ENCODE measurements at regions not wholly inside any gene's neighbourhood (a gene's known extent, or its start where the extent isn't known, plus 50 kb on each side); places are given as distances from the start of the nearest gene placed in this dataset.
"Not testable (repeated sequence)": the region's sequence is repeated elsewhere in the genome, so short reads cannot be mapped to it uniquely, and the experiment has no call there.

DNA sequence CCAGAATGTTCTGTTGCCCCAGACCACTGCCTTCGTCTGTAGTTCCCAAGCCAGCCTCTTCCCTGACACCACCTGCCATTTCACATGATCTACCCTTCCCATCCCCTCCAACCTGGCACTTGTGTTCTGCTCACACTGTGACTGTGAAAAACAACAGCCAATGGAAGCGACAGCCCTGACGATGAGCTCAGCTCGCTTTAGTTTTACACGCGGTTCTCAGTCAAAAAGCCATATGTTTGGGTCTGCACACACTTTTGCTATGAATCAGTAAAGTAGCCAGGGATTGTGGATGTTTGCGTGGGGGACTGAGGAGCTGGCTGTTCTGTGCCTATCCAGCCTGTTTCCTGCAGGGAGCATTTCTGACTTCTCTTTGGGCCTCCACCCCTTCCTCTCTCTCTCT lies 282.7 kb downstream of the WDR11 start:
- no peak for DNase-seq (ENCODE audit: low read depth)
- TF ChIP-seq, protein P1, sequence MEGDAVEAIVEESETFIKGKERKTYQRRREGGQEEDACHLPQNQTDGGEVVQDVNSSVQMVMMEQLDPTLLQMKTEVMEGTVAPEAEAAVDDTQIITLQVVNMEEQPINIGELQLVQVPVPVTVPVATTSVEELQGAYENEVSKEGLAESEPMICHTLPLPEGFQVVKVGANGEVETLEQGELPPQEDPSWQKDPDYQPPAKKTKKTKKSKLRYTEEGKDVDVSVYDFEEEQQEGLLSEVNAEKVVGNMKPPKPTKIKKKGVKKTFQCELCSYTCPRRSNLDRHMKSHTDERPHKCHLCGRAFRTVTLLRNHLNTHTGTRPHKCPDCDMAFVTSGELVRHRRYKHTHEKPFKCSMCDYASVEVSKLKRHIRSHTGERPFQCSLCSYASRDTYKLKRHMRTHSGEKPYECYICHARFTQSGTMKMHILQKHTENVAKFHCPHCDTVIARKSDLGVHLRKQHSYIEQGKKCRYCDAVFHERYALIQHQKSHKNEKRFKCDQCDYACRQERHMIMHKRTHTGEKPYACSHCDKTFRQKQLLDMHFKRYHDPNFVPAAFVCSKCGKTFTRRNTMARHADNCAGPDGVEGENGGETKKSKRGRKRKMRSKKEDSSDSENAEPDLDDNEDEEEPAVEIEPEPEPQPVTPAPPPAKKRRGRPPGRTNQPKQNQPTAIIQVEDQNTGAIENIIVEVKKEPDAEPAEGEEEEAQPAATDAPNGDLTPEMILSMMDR (IDR thresholded peaks at IDR 0.05; ENCODE audit: control insufficient read depth, insufficient read depth, low read depth, low read length, missing control alignments) = no peak
- no peak overlapping the region for H3K4me3 ChIP-seq (ENCODE audit: control insufficient read depth, low read depth, low read length)

DNA sequence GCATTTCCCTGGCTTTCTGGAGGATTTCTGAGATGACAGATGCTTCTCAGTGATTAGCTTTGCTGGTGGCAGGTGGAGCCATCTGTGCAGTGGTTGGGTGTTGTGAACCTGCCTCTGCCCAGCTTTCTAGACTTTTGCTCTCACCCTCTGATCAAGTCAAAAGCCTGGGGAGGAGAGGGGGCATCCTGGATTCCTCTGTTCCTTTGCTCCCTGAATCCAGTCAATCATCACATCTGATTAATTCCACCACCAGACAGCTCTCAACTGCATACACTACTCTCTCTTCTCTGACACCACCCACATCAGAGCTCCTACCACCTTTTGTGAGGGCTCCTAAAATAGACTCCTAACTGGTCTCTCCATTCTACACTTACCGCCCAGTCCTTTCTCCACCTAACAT lies 283.5 kb downstream of the WDR11 start:
- TF ChIP-seq, protein P1 (IDR thresholded peaks at IDR 0.05; ENCODE audit: control insufficient read depth, insufficient read depth, low read depth, low read length, missing control alignments) = no peak
- no peak overlapping the region for H3K4me3 ChIP-seq (ENCODE audit: control insufficient read depth, low read depth, low read length)
- DNase-seq (ENCODE audit: low read depth) = no peak

DNA sequence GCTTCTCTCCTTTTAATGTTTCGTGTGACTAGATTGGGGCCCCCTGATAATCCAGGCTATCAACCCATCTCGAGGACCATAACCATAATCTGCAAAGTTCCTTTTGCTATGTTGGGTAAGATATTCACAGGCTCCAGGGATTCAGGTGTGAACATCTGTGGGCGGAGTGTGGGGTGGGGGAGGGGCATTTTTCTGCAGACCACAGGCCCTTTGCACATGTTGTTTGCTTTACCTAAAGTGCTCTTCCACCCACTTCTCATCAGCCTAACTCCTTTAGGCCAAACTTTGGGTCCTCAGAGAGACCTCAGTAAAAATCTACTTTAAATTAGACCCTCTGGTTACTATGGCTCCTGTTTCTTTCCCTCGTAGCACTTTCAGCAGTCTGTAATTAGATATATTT lies 284.4 kb downstream of the WDR11 start:
- TF ChIP-seq, protein P1 (IDR thresholded peaks at IDR 0.05; ENCODE audit: control insufficient read depth, insufficient read depth, low read depth, low read length, missing control alignments) = no peak
- DNase-seq (ENCODE audit: low read depth) = no peak
- no peak overlapping the region for H3K4me3 ChIP-seq (ENCODE audit: control insufficient read depth, low read depth, low read length)

DNA sequence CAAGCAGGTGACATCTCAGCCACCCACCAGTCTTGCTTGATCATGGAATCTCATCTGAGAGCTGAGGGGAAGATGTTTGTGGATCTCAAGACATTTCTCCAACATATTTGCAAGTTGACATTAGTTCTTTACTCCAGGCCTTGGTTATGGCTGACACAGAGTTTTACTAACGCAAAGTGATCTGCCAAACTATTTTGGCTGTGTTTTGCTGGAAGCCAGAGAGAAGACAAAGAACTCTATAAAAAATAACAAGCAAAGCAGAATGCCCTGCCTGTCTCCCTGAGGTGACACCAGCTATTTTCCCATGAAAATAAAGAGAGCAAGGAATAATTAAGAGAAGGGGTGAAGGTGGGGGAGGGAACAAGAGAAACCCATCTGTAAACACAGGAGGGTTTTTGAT lies 286.4 kb downstream of the WDR11 start:
- DNase-seq (ENCODE audit: low read depth) = no peak
- no peak overlapping the region for H3K4me3 ChIP-seq (ENCODE audit: control insufficient read depth, low read depth, low read length)
- TF ChIP-seq, protein P1 (IDR thresholded peaks at IDR 0.05; ENCODE audit: control insufficient read depth, insufficient read depth, low read depth, low read length, missing control alignments) = no peak

DNA sequence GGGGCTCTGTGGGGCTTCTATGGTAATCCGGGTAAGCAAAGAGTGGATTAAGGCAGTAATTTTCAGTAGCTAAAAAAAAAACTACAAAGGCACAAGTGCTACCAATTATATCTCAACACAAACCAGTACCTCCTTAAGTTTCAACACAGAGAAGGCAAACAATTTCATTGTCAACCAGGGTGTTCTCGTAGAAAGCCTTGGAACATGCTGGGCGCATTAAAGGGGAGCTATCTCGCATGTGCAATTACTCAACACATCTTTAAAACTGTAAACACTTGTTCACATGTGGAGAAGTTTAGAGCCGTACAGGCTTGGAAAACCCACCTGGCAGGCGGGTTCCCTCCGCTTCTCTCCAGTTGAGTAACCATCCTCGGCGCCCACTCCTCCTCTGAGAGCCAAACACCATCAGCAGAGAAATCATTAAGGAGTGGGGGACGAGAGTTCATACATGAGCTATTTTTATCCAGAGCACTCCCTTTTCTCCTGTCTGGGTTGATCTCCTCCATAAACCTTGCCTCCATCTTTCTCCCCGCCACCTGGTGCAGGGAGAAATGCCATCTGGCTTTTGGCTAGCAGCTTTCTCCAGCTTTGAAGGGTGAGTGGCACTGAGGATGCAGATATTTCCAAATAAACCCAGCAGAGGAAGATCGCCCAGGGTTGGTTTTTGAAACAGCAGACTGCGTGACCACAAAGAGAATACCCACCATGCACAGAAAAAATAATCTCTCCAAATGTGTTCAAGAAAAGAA lies 287.1 kb downstream of the WDR11 start:
- TF ChIP-seq, protein P1 (IDR thresholded peaks at IDR 0.05; ENCODE audit: control insufficient read depth, insufficient read depth, low read depth, low read length, missing control alignments) = no peak
- no peak overlapping the region for H3K4me3 ChIP-seq (ENCODE audit: control insufficient read depth, low read depth, low read length)
- no peak for DNase-seq (ENCODE audit: low read depth)

DNA sequence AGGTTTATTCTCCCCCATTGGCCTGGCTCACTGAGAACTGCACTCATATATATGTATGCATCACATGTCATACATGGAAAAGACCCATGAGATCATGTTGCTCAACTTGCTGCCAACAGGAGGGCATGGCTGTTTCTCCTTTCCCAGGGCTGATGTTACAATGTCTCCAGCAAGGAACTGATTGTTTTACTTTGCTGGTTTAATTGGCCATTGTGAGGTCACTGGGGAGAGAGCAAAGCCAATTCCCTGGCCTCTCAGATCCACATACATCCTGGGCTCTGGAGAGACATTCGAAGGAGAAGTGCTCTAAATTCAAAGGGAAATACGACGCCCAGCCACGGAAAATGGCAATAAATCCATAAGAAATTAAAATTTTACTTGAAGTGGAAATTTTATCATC lies 287.8 kb downstream of the WDR11 start:
- H3K4me3 ChIP-seq (ENCODE audit: control insufficient read depth, low read depth, low read length) = no peak overlapping the region
- TF ChIP-seq, protein P1 (IDR thresholded peaks at IDR 0.05; ENCODE audit: control insufficient read depth, insufficient read depth, low read depth, low read length, missing control alignments) = no peak
- DNase-seq (ENCODE audit: low read depth) = no peak

DNA sequence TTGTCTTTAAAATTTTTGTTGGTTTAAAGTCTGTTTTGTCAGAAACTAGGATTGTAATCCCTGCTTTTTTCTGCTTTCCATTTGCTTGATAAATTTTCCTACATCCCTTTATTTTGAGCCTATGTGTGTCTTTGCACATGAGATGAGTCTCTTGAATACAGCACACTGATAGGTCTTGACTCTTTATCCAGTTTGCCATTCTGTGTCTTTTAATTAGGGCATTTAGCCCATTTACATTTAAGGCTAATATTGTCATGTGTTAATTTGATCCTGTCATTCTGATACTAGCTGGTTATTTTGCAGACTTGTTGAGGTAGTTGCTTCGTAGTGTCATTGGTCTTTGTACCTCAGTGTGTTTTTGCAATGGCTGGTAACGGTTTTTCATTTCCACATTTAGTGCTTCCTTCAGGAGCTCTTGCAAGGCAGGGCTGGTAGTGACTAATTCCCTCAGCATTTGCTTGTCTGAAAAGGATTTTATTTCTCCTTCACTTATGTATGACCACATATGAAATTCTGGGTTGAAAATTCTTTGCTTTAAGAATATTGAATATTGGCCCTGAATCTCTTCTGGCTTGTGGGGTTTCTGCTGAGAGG lies 294.7 kb downstream of the WDR11 start:
- not testable (repeated sequence) for H3K4me3 ChIP-seq (ENCODE audit: control insufficient read depth, low read depth, low read length); DNase-seq (ENCODE audit: low read depth)

All from AG09309 (cell line).